ENCODE measurements at regions not wholly inside any gene's neighbourhood (a gene's known extent, or its start where the extent isn't known, plus 50 kb on each side); places are given as distances from the start of the nearest gene placed in this dataset.

- H3F3A ChIP-seq (ENCODE audit: control insufficient read depth, insufficient read depth) = 0 out of 2 replicates have a peak, but pooled peaks cover 3% of the 10 kb centered on the region
- peaks cover 54% of the 10 kb centered on the region for H3K4me1 ChIP-seq (ENCODE audit: control insufficient read depth, low read length)
- H3K36me3 ChIP-seq (ENCODE audit: control insufficient read depth, low read length) = no peaks in the 10 kb centered on the region
- H3K9me2 ChIP-seq (replicated peaks; ENCODE audit: control insufficient read depth, low read length) = no peaks in the 10 kb centered on the region
- no peaks in the 10 kb centered on the region for H3K27me3 ChIP-seq (ENCODE audit: control insufficient read depth, low read length)
- H4K20me1 ChIP-seq (ENCODE audit: control insufficient read depth, insufficient read depth, low read depth, low read length) = no peaks in the 10 kb centered on the region
- H3K9me3 ChIP-seq (ENCODE audit: control insufficient read depth, insufficient read depth, low read length) = no peaks in the 10 kb centered on the region
- no peak overlapping the region for H3K4me3 ChIP-seq (ENCODE audit: low read length)
- H3K27ac ChIP-seq (ENCODE audit: low read depth, low read length) = no peak overlapping the region
- no peak for TF ChIP-seq EZH2phosphoT487 (IDR thresholded peaks at IDR 0.05; ENCODE audit: borderline replicate concordance, low read length)
- no peak for TF ChIP-seq CTCF (IDR thresholded peaks at IDR 0.05; ENCODE audit: low read depth, low read length, poor library complexity, severe bottlenecking)
- H3K4me2 ChIP-seq (ENCODE audit: low read length) = peak overlapping the region; percentile 47
- H3K79me2 ChIP-seq (ENCODE audit: control insufficient read depth, low read length) = no peaks in the 10 kb centered on the region
Observed at GRCh38 chr21:39003982-39004633, 179.1 kb downstream of the PSMG1 start.

GRCh38 chr21:39001341-39001740, 181.9 kb downstream of the PSMG1 start:
- Histone ChIP-seq H3K36me3 (ENCODE audit: control insufficient read depth, low read length) (no peaks in the 10 kb centered on the region), H3K9me3 (ENCODE audit: control insufficient read depth, insufficient read depth, low read length) (no peaks in the 10 kb centered on the region), H3K4me3 (ENCODE audit: low read length) (no peak overlapping the region), H3K27me3 (ENCODE audit: control insufficient read depth, low read length) (no peaks in the 10 kb centered on the region), H3K4me2 (ENCODE audit: low read length) (no peak overlapping the region), H4K20me1 (ENCODE audit: control insufficient read depth, insufficient read depth, low read depth, low read length) (no peaks in the 10 kb centered on the region), H3K4me1 (ENCODE audit: control insufficient read depth, low read length) (peaks cover 57% of the 10 kb centered on the region), H3K79me2 (ENCODE audit: control insufficient read depth, low read length) (no peaks in the 10 kb centered on the region), H3F3A (ENCODE audit: control insufficient read depth, insufficient read depth) (no peaks in the 10 kb centered on the region), H3K9me2 (replicated peaks; ENCODE audit: control insufficient read depth, low read length) (no peaks in the 10 kb centered on the region), H3K27ac (ENCODE audit: low read depth, low read length) (no peak overlapping the region)
- TF ChIP-seq EZH2phosphoT487 (IDR thresholded peaks at IDR 0.05; ENCODE audit: borderline replicate concordance, low read length) (no peak), CTCF (IDR thresholded peaks at IDR 0.05; ENCODE audit: low read depth, low read length, poor library complexity, severe bottlenecking) (no peak)

GRCh38 chr21:39000496-39000895, 182.8 kb downstream of the PSMG1 start:
- Histone ChIP-seq H3K27ac (ENCODE audit: low read depth, low read length) (no peak overlapping the region), H3K4me2 (ENCODE audit: low read length) (no peak overlapping the region), H4K20me1 (ENCODE audit: control insufficient read depth, insufficient read depth, low read depth, low read length) (no peaks in the 10 kb centered on the region), H3K79me2 (ENCODE audit: control insufficient read depth, low read length) (no peaks in the 10 kb centered on the region), H3K4me1 (ENCODE audit: control insufficient read depth, low read length) (peaks cover 49% of the 10 kb centered on the region), H3K9me2 (replicated peaks; ENCODE audit: control insufficient read depth, low read length) (no peaks in the 10 kb centered on the region), H3K9me3 (ENCODE audit: control insufficient read depth, insufficient read depth, low read length) (no peaks in the 10 kb centered on the region), H3K36me3 (ENCODE audit: control insufficient read depth, low read length) (no peaks in the 10 kb centered on the region), H3F3A (ENCODE audit: control insufficient read depth, insufficient read depth) (no peaks in the 10 kb centered on the region), H3K4me3 (ENCODE audit: low read length) (no peak overlapping the region), H3K27me3 (ENCODE audit: control insufficient read depth, low read length) (no peaks in the 10 kb centered on the region)
- TF ChIP-seq EZH2phosphoT487 (IDR thresholded peaks at IDR 0.05; ENCODE audit: borderline replicate concordance, low read length) = no peak
- no peak for TF ChIP-seq CTCF (IDR thresholded peaks at IDR 0.05; ENCODE audit: low read depth, low read length, poor library complexity, severe bottlenecking)
